ENCODE measurements at regions not wholly inside any gene's neighbourhood (a gene's known extent, or its start where the extent isn't known, plus 50 kb on each side); places are given as distances from the start of the nearest gene placed in this dataset.

DNA sequence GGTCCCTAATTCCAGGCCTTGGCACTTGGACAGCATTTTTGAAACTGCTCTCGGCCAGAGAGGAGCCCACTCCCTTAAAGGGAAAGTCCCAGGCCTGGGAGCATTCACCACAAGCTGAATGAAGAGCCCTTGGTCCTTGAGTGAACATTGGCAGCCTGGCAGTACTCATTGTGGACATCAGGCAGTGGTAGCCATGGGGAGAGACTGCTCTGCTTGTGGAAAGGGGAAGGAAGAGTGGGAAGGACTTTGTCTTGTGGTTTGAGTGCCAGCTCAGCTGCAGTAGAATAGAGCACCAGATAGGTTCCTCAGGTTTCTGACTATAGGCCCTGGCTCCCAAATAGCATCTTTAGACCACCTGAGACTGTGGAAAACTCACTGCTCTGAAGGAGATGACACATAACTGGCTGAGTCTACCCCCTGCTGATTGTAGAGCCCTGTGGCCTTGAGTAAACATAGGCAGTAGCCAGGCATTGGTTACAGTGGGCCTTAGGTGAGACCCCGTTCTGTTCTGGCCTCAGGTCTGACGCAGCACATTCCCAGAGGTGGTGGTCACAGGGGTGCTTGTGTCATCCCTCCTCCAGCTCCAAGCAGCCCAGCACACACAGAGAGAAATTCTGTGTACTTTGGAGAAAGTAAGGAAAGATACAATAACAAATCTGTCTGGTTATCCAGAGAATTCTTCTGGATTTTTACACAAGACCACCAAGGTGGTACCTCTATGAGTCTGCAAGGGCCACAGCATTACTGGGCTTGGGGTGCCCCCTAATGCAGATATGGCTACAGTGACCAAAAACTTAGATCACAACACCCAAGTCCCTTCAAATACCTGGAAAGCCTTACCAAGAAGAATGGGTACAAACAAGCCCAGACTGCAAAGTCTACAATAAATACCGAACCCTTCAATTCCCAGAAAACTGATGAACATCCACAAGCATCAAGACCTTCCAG lies 153.8 kb downstream of the GNAI1 start:
- no peak for DNase-seq

- no peak for DNase-seq
These were observed 153.0 kb downstream of the GNAI1 start for GRCh38 chr7:80287400-80288174.

DNA sequence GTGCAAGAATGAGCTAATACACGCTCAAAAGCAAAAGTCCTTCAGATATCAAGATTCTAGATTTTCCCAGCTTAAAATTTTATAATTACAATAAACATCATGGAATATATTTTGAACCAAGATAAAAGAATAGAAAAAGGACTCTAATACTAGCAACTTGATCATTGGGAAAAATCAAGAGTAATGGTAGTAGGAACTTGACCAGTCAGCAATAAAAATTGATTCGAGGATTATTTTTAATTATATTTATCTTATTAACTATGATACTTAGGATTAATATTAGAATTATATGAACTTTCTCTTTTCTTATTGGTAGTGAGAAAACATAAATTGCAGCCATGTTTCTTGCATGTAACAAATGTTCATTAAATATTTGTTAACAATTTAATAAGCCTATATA lies 152.0 kb downstream of the GNAI1 start:
- DNase-seq, result no peak

DNA sequence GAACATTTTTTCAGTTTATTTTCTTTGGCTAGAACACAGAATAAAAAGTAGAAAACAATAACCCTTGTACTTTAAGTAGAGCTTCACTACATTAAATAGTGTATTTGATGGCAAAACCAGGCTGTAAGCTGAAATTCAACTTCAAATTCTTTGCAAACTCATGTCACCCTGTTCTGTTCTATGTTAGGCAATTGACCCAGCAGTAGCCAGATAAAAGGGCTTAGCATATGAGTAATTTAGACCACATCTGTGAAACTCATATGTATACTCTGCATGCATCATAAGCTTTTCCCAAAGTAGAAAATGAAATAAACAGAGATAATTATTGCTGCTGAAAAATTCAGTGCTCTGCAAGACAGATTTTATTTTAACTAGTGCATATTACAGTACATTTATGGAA lies 150.2 kb downstream of the GNAI1 start:
- no peak for DNase-seq

DNA sequence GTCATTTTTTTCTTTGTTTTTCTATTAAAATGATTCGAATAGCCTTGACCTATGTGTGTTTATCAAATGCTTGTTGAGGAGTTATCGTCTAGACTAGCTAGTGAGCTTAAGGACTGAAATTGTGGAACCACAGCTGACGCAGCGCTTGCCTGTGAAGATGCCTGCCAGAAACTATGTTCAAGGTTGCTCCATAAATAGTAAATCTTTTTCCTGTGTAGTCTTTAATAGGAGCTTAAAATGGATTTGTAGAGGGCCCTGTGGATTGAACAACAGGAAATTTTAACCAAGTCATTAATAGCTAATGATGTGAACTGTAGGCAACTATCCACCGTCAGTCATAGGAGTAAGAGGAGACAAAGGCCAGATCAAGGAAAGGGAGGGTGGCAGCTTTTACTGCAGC lies 145.1 kb downstream of the GNAI1 start:
- no peak for DNase-seq

DNA sequence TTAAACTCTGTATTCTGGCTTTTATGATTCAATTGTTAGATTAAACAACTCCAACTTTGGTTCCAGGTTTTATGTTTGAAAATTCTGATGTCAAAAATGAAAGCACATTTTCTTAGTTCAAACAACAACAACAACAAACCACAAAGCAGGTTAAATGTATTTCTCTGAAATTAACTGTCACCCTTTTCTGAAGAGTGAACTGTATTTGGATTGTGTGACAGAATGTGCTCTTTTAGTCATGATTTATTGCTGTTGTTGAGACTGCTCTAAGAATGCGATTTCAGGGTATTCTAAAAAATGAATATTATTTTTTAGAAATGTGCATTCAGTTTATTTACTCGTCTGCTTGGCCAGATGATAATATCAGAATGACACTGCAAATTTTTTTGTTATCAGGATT lies 144.1 kb downstream of the GNAI1 start:
- DNase-seq, result no peak

GRCh38 chr7:80277434-80278427 lies 143.1 kb downstream of the GNAI1 start:
- DNase-seq, result peak; percentile 2

All from NCI-H2171 (cell line).